Endodermal cell (in vitro differentiated cells): ENCODE measurements at regions not wholly inside any gene's neighbourhood (a gene's known extent, or its start where the extent isn't known, plus 50 kb on each side); places are given as distances from the start of the nearest gene placed in this dataset. TPM values are rescaled to one million over a fixed set of nuclear protein-coding genes. Genes with fewer than 3 reads are reported as not detected.

Experiments
- DNase-seq: peaks from one replicate; pipeline ENCODE4 v3.0.0-alpha.2; 2017
- H3K27ac ChIP-seq: 2 replicates; pipeline ENCODE4 v1.5.1; 2013; ENCODE audit warnings: mild to moderate bottlenecking, low read depth, low read length, moderate library complexity
- H3K27me3 ChIP-seq: 2 replicates; pipeline ENCODE4 v1.6.1; 2013; ENCODE audit warnings: mild to moderate bottlenecking, low read length, moderate library complexity; ENCODE audit not compliant: insufficient read depth, control insufficient read depth, poor library complexity, severe bottlenecking
- H3K36me3 ChIP-seq: 2 replicates; pipeline ENCODE4 v1.7.0; 2013; ENCODE audit warnings: mild to moderate bottlenecking, low read length, moderate library complexity; ENCODE audit not compliant: control insufficient read depth, insufficient read depth
- H3K4me1 ChIP-seq: one replicate; pipeline ENCODE4 v1.7.0; 2013; ENCODE audit warnings: low read length; ENCODE audit not compliant: control insufficient read depth, insufficient read depth
- H3K4me3 ChIP-seq: 2 replicates; pipeline ENCODE4 v1.5.1; 2013; ENCODE audit warnings: mild to moderate bottlenecking, low read length, moderate library complexity
- H3K9ac ChIP-seq: 2 replicates; pipeline ENCODE4 v1.6.1; 2013; ENCODE audit warnings: mild to moderate bottlenecking, low read length, moderate library complexity; ENCODE audit not compliant: poor library complexity, severe bottlenecking; ENCODE audit errors: extremely low read depth
- H3K9me3 ChIP-seq: 2 replicates; pipeline ENCODE4 v1.6.1; 2013; ENCODE audit warnings: mild to moderate bottlenecking, low read length, moderate library complexity; ENCODE audit not compliant: control insufficient read depth
- H3K27ac Mint-ChIP-seq: 2 replicates; pipeline ENCODE4 v1.8.0; 2020; ENCODE audit warnings: mixed read lengths
- H3K27me3 Mint-ChIP-seq: 2 replicates; pipeline ENCODE4 v1.8.0; 2021; ENCODE audit warnings: mild to moderate bottlenecking, mixed read lengths; ENCODE audit not compliant: insufficient read depth
- H3K36me3 Mint-ChIP-seq: 2 replicates; pipeline ENCODE4 v1.8.0; 2020; ENCODE audit warnings: low read depth, mixed read lengths
- H3K4me1 Mint-ChIP-seq: 2 replicates; pipeline ENCODE4 v1.8.0; 2020; ENCODE audit warnings: mixed read lengths
- H3K4me3 Mint-ChIP-seq: 2 replicates; pipeline ENCODE4 v1.8.0; 2020; ENCODE audit warnings: mild to moderate bottlenecking, moderate library complexity, mixed read lengths
- H3K9me3 Mint-ChIP-seq: 2 replicates; pipeline ENCODE4 v1.8.0; 2020; ENCODE audit warnings: mild to moderate bottlenecking, mixed read lengths
- CTCF ChIP-seq: fragments of 200-600 bp; sonication (generic); conservative IDR thresholded peaks from 2 replicates; pipeline ENCODE4 v1.5.0; 2021; ENCODE audit warnings: antibody characterized with exemption, mild to moderate bottlenecking
- WGBS, 2 experiments: methylation state at CpG; one replicate each; pipeline versions ENCODE4 v1.1.5 to v1.1.7; 2013; ENCODE audit warnings: missing lambda C conversion rate in 2 of 2, mixed read lengths in 1 of 2; ENCODE audit not compliant: insufficient coverage in 1 of 2, insufficient read length in 1 of 2; 5-methylcytosine and 5-hydroxymethylcytosine counted together
- microRNA-seq: library from miRNA; unstranded; fragments of <30 nt; microRNA quantifications from one replicate; pipeline ENCODE4 v1.2.0, GENCODE V29; 2020; ENCODE audit warnings: borderline microRNAs expressed

- Histone ChIP-seq H3K9me3 (no peaks in the 10 kb centered on the region), H3K4me1 (no peaks in the 10 kb centered on the region), H3K27me3 (no peaks in the 10 kb centered on the region), H3K27ac (no peak overlapping the region), H3K9ac (no peak overlapping the region), H3K4me3 (no peak overlapping the region), H3K36me3 (no peaks in the 10 kb centered on the region)
- no peak for TF ChIP-seq CTCF
- Mint-ChIP-seq H3K27me3 (no peaks in the 10 kb centered on the region), H3K4me3 (no peak overlapping the region), H3K4me1 (no peaks in the 10 kb centered on the region), H3K36me3 (no peaks in the 10 kb centered on the region), H3K9me3 (peaks cover 7% of the 10 kb centered on the region), H3K27ac (no peak overlapping the region)
- no peak for DNase-seq
- WGBS, 2 experiments = 89 to 100% methylated on average over 1 of the region's 1 CpG
Observed at GRCh38 chr6:155510879-155511278, 55.2 kb upstream of the NOX3 start.

- Mint-ChIP-seq H3K27ac (no peak overlapping the region), H3K9me3 (peaks cover 5% of the 10 kb centered on the region), H3K4me3 (no peak overlapping the region), H3K36me3 (no peaks in the 10 kb centered on the region), H3K27me3 (no peaks in the 10 kb centered on the region), H3K4me1 (no peaks in the 10 kb centered on the region)
- no peaks in the 10 kb centered on the region for H3K9me3 ChIP-seq
- no peaks in the 10 kb centered on the region for H3K36me3 ChIP-seq
- H3K27ac ChIP-seq = no peak overlapping the region
- H3K9ac ChIP-seq = no peak overlapping the region
- 63 to 87% methylated on average over 1 to 2 of the region's 2 CpGs for WGBS, 2 experiments
- no peaks in the 10 kb centered on the region for H3K4me1 ChIP-seq
- H3K4me3 ChIP-seq = no peak overlapping the region
- DNase-seq = no peak
- no peak for TF ChIP-seq CTCF
- no peaks in the 10 kb centered on the region for H3K27me3 ChIP-seq
Observed at GRCh38 chr6:155509743-155510475, 54.3 kb upstream of the NOX3 start.

GRCh38 chr6:155505608-155505989 lies 50.0 kb upstream of the NOX3 start:
- Mint-ChIP-seq H3K9me3 (peaks cover 4% of the 10 kb centered on the region), H3K27ac (no peak overlapping the region), H3K36me3 (no peaks in the 10 kb centered on the region), H3K27me3 (no peaks in the 10 kb centered on the region), H3K4me3 (no peak overlapping the region), H3K4me1 (no peaks in the 10 kb centered on the region)
- Histone ChIP-seq H3K36me3 (no peaks in the 10 kb centered on the region), H3K9ac (no peak overlapping the region), H3K27me3 (no peaks in the 10 kb centered on the region), H3K4me3 (no peak overlapping the region), H3K9me3 (peaks cover 5% of the 10 kb centered on the region), H3K27ac (no peak overlapping the region), H3K4me1 (no peaks in the 10 kb centered on the region)
- no peak for DNase-seq
- WGBS, 2 experiments = 88 to 91% methylated on average over 2 of the region's 2 CpGs
- TF ChIP-seq CTCF = no peak

Small RNA genes lying in the stretch of these regions (microRNA-seq; reads per million reads assigned to microRNA genes)
- gene MIR1202 = not detected
